T-helper 1 cell treated with Interleukin-12 subunit alpha and Interleukin-12 subunit beta and Interleukin-4 antibody, amounts not matched to agents 30 ng/mL and 1 ng/mL, for 36 hours (primary cell): ENCODE measurements at regions not wholly inside any gene's neighbourhood (a gene's known extent, or its start where the extent isn't known, plus 50 kb on each side); places are given as distances from the start of the nearest gene placed in this dataset.

ENCODE experiments used
- intact Hi-C: fragments of 100-400 bp; cut with micrococcal nuclease; formaldehyde crosslinking; loops from one replicate; pipeline ENCODE4 v1.15.1; 2024

GRCh38 chr5:54885636-54886035 lies 99.8 kb downstream of the ESM1 start:
- intact Hi-C loops, result no loop called here

- intact Hi-C loops, result no loop called here
These were observed 101.2 kb downstream of the ESM1 start for GRCh38 chr5:54884195-54884536.

DNA sequence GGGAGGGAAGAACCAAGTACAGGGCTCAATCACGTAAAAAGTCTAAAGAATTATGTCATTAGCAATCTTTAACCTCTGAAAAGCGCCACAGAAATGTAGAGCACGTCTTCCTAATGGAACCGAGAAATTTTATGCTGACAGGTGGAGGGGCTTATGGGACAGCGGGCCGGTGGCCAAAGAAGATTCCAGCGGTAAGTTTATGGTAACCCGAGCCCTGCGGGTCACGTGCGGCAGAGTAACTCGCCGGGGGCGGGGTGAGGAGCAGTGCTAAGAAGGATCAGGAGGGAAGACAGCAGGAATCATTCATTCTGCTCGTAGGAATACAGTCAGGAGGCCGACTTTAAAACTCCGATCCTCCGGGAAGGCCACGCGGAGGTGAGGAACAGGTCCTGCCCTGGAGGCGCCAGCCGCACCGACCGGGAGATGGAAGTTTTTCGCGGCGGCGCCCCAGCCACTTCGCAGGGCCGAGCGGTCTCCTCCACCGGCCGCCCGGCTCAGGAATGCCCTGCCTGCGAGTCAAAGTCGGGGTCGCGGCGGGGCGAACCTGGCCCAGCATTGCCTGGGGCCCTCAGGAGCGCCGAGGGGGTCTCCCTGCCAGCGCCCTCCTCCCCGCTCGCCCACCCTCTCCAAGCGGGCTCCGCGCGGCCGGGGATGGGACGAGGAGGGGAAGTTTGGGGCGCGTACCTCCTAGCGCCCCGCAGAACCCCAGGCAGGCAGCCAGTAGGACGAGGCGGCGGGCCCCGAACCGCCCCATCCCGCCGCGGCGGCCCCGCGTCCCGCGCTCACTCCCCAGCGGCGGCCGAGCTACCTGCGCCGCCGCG lies 101.8 kb downstream of the ESM1 start:
- intact Hi-C loops, result loop anchor here (2.0 kb wide), 1 partner anchor 19 kb away; no protein-coding TSS in a partner anchor

DNA sequence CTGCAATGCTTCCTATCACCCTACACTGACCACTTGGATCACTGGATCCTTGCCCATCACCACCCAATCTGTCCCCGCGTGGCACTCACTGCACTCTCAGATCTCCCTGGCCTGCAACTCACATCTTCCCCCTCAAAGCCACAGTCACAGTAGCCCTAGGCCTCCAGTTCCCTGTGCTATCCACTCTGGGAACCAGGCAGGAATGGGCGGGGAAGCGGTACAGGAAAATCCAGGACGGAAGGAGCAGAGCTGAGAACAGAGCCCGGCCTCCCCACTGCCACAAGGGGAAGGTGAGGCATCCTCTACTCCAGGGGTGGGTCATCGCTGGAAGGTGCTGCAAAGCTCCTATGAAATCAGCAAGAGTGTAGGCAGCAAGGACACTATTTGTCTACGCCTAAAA lies 102.6 kb downstream of the ESM1 start:
- intact Hi-C loops, result loop anchor here (2.0 kb wide), 1 partner anchor 20 kb away; no protein-coding TSS in a partner anchor

GRCh38 chr5:54882101-54882500 lies 103.3 kb downstream of the ESM1 start:
- intact Hi-C loops, result loop anchor here (2.0 kb wide), 1 partner anchor 21 kb away; no protein-coding TSS in a partner anchor

DNA sequence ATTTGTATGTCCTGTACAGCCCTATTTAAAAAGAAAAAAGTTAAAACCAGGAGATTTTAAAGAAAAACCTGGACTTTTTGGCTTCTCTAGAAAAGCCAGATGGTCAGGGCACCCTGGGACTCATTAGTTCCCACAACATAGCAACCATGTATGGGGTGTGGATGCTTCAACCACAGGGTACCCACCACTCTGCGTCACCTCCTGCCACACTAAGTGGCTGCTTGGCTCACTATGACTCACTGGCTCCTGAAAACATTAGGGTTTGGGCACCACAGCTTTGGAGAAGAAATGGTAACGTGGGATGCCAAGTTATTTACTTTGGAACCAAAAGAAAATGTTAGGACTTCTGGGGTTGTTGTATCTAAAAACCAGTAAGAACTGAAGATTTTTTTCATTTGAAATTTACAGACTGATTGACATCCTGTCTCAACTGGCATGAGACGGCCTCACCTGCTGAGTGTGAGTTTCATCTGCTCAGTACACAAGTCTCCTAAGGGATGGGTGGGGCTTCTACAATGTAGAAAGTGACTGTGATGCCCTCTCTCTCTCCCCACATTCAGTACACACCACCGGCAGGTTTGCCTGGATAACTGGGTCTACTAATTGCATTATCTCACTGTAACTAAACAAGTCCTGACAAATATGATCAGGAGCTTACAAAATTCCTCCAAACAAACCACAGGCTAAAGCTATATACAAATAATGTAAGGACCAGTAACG lies 103.9 kb downstream of the ESM1 start:
- intact Hi-C loops, result loop anchor here (2.0 kb wide), 1 partner anchor 21 kb away; no protein-coding TSS in a partner anchor

GRCh38 chr5:54876976-54877375 lies 108.4 kb downstream of the ESM1 start:
- intact Hi-C loops, result no loop called here

DNA sequence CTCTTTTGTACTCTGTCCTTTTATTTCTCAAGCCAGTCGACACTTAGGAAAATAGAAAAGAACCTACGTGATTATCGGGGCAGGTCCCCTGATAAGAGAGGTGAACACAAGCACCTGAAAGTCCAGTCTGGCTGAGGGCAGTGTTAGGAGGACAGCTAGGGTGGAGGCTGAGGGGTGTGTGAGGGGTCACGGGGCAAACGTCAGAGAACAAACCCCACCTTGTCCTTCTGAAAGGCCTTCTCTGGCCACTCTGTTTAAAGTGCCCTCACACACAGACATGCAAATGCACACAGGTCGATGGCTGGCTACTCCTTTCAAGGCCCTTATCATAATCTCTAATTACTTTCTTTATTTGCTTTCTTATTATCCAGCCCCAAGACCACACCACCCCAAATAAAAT lies 108.8 kb downstream of the ESM1 start:
- intact Hi-C loops, result no loop called here

DNA sequence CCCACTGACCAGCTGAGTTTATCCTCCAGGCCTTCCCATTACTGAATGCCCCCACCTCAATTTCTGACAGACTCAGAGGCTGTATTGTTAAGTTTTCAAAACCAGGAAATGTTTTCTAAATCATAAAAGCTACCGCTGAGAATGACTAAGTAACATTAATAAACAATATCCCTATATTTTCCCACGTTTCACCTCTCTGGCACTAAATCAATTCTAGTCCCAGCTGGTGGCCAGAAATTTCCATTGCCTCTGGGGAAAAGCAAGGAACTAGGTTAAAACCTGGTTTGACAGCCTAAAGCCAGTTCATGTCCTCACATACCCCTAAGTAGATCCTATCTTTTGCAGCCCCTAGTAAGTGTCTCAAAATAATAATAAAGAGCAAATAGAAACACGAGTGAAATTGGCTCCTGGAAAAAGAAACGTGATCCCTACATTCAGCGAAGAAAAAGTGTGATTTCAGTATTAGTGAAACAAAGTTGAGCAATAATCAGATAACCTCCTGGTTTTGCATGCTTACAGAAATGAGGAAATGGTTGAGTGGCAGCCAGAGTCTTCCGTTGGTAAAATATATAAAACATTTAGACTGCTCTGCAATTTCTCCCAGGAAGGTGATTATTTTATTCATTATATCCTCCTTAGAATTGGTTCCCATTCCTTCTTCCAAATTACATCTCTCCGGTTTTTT lies 110.9 kb downstream of the ESM1 start:
- intact Hi-C loops, result no loop called here

GRCh38 chr5:54873691-54874090 lies 111.7 kb downstream of the ESM1 start:
- intact Hi-C loops, result no loop called here

DNA sequence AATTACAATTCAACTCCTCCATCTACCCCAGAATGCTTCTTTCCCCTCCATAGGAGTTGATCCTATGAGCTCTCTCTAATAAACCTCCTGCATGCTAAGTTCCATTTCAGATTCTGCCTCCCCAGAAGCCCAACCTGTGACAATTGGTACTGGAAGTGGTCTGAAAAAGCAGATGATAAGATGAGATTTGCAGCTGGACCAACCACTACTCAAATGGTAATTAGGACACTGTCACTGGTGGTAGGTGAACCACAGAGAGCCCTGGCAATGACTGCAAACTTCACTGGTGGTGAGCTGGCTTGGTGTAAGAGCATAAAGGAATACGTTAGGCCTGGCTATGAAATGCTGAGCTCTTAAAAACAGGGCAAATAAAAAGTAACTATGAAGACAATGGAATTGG lies 112.6 kb downstream of the ESM1 start:
- intact Hi-C loops, result no loop called here

DNA sequence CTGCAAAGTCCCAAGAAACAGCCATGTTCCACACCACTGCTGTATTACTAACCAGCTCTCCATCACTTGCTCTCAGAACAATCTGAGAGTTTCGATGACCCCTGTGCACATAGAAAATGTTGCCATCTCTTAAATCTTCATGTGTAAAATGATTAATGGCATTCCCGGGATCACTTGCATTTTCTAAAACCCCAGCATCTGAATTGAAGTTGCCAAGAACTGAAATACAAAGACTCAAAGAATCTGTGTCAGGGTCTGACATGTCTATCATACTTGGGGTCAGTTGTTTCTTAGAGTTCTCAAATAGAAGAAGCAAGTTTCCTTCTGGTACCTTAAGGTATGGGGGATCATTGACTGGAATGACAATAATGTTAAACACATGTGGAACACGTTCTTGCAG lies 115.1 kb downstream of the ESM1 start:
- intact Hi-C loops, result no loop called here

DNA sequence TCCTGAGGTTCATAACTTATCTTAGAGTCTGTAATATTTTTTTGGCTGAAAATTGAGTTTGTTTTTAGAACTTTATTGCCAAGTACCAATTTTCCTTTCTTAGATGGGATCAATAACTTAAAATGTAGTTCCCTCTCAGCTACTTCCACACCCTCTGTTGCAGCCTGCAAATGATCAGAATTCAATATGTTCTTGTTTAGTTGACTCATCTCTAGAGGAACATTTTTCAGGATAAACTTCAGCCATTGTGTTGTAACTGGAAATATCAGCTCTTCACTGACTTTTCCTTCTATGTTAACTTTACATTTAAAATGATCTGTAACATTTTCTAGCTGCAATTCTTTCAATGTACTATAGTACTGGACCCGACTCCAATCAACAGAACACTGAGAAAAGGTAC lies 115.7 kb downstream of the ESM1 start:
- intact Hi-C loops, result loop anchor here (5.0 kb wide), 1 partner anchor 427 kb away; no protein-coding TSS in a partner anchor

- intact Hi-C loops, result loop anchor here (5.0 kb wide), 1 partner anchor 426 kb away; no protein-coding TSS in a partner anchor
These were observed 116.6 kb downstream of the ESM1 start for GRCh38 chr5:54868511-54869483.

DNA sequence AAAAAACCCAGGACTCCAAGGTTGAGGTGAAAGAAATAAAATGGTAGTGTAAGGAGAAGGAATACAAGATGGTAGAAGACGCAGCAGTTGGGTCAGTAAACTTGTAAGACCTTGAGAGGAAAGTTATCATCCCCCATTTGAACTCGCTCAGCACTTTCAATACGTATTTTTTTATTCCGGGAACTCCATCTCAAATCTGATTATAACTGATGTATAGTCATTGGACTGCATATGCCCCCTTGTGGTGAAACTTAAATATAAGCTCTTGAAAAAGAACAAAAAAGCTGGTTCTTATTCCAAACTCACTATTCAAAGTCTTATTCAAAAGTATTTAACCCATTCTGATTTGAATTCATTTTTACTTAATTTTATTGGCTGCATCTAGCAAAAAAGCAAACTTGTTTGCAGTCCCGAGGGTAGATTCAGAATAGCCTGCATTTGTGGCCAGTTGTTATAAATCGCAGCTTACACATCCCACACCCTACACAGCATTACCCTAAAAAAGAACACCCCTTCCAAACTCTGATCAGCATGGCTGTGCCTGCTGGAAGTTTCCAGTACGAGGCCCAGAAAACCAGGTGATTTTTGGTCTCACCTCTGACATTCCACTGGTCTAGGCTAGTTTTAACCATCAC lies 118.0 kb downstream of the ESM1 start:
- intact Hi-C loops, result loop anchor here (1.0 to 5.0 kb wide), 11 partner anchors 22 to 624 kb away; partner anchors contain the start of genes ARL15 and SNX18

DNA sequence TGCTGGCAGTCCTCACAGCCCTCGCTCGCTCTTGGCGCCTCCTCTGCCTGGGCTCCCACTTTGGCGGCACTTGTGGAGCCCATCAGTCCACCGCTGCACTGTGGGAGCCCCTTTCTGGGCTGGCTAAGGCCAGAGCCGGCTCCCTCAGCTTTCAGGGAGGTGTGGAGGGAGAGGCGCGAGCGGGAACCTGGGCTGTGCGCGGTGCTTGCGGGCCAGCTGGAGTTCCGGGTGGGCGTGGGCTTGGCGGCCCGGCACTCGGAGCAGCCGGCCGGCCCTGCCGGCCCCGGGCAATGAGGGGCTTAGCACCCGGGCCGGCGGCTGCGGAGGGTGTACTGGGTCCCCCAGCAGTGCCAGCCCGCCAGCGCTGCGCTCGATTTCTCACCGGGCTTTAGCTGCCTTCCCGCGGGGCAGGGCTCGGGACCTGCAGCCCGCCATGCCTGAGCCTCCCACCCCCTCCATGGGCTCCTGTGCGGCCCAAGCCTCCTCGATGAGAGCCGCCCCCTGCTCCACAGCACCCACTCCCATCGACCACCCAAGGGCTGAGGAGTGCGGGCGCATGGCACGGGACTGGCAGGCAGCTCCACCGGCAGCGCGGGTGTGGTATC lies 120.4 kb downstream of the ESM1 start:
- intact Hi-C loops, result loop anchor here (5.0 kb wide), 1 partner anchor 423 kb away; no protein-coding TSS in a partner anchor

- intact Hi-C loops, result no loop called here
These were observed 123.4 kb downstream of the ESM1 start for GRCh38 chr5:54862036-54862435.

GRCh38 chr5:54861212-54861894 lies 124.0 kb downstream of the ESM1 start:
- intact Hi-C loops, result no loop called here

GRCh38 chr5:54860321-54860720 lies 125.1 kb downstream of the ESM1 start:
- intact Hi-C loops, result no loop called here
